Left colon (tissue), 2 donors: ENCODE measurements at regions not wholly inside any gene's neighbourhood (a gene's known extent, or its start where the extent isn't known, plus 50 kb on each side); places are given as distances from the start of the nearest gene placed in this dataset.

Experiments used
- ATAC-seq: fragments of 200-7000 bp; cut with Tn5 transposase; one replicate; pipeline ENCODE4 v1.9.1; 2020; ENCODE audit warnings: mild to moderate bottlenecking, moderate library complexity
- DNase-seq, 2 donors: peaks; one replicate each; pipeline ENCODE4 v3.0.0-alpha.2; 2020
- intact Hi-C, 2 donors: fragments of 100-400 bp; cut with DNase I in 1 of 2; cut with micrococcal nuclease in 1 of 2; formaldehyde crosslinking; loops; one replicate each; pipeline versions ENCODE4 v1.11.2 to v1.14.0; 2022; cut with DNase I, micrococcal nuclease
- donor health status: DM: no; HTN: no; CAD: no.
- donor health status: DM: yes; HTN: yes; CAD: no.

DNA sequence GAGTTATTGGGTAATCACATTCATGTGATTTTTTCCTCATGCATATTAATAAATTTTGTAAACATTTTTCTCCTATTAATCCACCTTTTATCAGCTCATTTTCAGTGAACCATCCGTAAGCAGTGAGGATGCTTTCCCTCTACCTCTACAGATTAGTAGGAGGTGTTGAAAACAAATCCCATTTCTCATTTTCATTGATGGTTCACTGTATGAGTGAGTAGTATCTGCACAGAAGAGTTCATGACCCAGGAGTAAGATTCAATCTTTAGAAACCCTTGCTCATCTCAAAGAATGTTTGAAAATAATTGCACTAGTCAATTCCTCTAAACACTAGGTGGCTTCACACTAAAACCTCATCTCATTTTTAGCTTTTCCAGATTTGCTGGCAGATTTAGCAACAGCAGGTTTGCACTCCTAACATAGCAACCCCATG lies 440.0 kb downstream of the HAO1 start:
- ATAC-seq = no peak
- no peak for DNase-seq
- intact Hi-C loops = no loop called here

- intact Hi-C loops = no loop called here
- no peak for ATAC-seq
These were observed 436.8 kb downstream of the HAO1 start for GRCh38 chr20:7503501-7503900.

DNA sequence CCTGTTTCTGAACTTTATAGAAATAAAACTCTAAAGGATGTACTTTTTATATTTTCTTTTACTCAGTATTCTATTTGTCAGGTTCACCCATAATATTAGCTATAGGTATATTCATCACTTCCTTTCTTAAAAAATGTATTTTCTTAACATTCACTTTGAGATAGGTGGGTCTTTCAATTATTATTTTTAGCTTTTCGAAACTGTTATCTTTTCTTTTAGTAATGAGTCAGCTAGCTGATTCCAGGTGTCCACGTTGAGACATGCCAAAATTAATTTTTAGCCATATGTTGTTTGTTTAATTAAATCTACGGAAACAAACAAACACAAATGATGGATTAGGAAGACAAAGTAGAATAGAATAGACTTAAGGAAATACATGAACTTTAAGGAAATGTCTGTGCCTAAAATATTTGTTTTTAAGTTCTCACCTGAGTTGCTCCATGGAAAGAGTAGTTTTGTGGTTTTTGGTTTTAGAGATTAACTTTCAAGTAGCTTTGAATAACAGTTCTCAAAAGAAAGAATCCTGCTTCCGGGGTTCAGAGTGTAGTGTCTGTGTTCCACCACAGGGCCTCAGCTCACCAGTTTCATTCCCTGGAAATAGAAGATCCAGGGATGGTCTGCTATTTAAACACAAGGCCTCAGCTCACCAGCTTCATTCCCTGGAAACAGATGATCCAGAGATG lies 435.0 kb downstream of the HAO1 start:
- no peak for ATAC-seq

More at GRCh38 chr20:7503501-7503900, 436.8 kb downstream of the HAO1 start:
- DNase-seq = no peak

DNA sequence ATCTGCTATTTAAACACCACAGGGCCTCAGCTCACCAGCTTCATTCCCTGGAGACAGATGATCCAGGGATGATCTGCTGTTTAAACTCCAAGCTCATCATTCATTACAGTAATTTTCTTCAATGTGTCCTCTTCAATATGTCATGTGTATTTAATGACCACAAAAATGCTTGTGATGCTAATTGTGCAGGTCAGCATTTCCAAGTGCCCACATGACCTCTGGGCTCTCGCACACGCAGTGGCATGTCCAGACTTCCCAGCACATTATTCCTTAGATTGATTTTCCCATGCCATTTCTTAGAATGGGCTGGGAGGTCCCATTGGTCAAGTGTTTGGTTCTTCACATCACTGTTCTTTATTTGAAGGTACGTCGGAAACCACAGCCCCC lies 434.4 kb downstream of the HAO1 start:
- intact Hi-C loops = no loop called here
- DNase-seq (no peak), ATAC-seq (no peak)

More for the DNA sequence above, 435.0 kb downstream of the HAO1 start:
- intact Hi-C loops = no loop called here
- DNase-seq = no peak

DNA sequence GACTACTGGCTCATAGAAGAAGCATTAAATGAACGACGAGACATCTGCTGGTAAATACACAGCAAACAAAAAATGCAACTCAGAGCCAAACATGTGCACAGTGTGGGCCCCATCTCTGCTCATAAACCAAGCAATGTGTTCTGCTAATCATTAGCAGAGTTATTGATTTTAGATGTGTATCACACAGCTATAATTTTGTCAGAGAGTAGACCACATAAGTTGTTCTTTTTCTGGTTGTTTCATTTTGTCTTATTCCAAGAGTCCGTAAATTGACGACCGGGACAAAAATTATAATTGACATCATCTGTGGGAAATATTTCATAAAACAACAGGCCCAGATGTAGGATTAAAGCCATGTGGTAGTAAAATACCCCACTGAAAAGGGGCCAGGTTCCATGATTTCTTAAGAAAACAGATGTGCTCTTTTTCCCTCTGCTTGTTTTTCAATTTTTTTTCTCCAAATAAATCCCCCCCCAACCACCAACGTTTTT lies 423.6 kb downstream of the HAO1 start:
- no peak for DNase-seq
- ATAC-seq = no peak
- intact Hi-C loops = no loop called here

- DNase-seq = no peak
- intact Hi-C loops = no loop called here
- ATAC-seq = no peak
These were observed 419.9 kb downstream of the HAO1 start for GRCh38 chr20:7520361-7520760.

GRCh38 chr20:7523288-7523687 lies 417.0 kb downstream of the HAO1 start:
- DNase-seq (no peak), ATAC-seq (no peak)
- intact Hi-C loops = no loop called here

- ATAC-seq (no peak), DNase-seq (no peak)
- intact Hi-C loops = no loop called here
These were observed 400.2 kb downstream of the HAO1 start for GRCh38 chr20:7540018-7540417.

DNA sequence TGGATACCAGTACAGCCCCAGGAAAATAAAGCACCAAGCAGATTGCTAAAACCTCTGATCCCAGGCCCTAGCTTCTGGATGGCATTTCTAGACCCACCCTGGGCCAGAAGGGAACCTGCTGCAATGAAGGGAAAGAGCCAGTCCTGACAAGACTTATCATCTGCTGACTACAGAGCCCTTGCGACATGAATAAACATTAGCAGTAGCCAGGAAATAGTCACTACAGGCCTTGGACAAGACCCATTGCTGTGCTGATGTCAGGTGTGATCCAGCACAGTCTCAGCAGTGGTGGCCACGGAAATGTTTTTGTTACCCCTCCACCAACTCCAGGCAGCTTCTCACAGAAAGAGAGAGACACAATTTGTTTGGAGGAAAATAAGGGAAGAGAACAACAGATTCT lies 399.3 kb downstream of the HAO1 start:
- DNase-seq (no peak), ATAC-seq (no peak)
- intact Hi-C loops = no loop called here

DNA sequence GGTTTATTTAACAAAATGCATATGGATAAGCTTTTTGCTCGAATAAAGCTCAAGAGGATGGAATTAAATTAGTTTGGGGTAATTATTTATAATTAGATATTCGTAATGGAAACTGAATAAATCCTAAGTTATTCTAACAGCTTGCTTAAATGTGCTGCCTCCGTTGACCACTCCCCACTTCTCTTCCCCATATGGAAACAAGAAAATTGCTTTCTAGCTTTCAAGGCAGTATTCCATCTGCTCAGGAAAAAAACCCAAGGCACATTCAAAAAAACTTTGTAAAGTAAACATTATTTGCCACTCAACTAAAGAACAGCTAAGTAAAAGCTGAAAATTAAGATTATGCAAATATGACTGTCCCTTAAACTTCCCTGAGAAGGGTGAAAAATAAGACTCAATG lies 369.2 kb downstream of the HAO1 start:
- intact Hi-C loops = no loop called here
- ATAC-seq (no peak), DNase-seq (no peak)

GRCh38 chr20:7571521-7572055 lies 368.7 kb downstream of the HAO1 start:
- intact Hi-C loops = no loop called here
- DNase-seq (no peak), ATAC-seq (no peak)

DNA sequence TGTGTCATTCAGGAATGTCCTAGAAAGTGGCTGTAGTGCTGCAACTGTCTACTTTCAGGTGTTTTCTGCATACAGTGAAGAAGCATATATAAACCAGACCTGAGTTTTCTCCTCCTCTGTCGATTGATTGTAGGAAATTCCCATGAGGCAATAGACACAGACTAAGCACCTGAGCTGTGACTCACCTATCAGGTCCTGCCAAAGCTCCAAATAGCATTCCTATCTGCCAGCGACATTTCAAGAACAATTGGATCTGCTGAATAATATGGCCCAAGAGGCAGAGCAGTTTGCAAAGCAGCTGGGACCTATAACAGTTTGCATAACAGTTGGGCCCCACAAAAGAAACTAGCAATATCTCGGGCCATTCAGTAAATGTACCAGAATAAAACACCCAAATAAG lies 360.4 kb downstream of the HAO1 start:
- ATAC-seq (no peak), DNase-seq (no peak)
- intact Hi-C loops = no loop called here

DNA sequence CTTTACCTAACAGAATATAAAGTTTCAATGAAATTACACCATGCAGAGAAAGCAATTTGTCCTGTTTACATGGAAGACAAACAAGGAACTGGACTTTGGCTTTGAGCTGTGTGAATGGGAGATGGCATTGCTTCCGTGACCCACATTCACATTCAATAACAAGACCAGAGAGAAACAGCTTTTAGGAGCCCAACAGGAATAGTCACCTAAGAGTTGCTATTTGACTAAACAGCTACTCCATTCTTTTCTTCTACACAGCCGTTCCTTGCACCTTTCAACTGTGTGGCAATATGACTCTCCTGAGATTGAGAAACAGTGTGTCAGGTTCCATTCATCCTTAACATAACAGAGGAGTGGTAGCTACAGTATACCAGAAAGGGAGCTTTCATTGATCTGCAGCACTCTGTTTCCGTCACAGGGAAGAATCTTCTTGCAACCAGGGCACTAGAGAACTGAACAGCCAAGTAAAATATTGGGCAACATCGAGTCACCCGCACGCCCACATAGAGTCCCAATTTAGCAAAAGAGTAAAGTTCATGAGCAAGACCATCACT lies 355.1 kb downstream of the HAO1 start:
- peak; percentile 72 for ATAC-seq
- DNase-seq = no peak
- intact Hi-C loops = no loop called here

GRCh38 chr20:7586481-7586880 lies 353.8 kb downstream of the HAO1 start:
- intact Hi-C loops = no loop called here
- ATAC-seq = no peak
- DNase-seq = no peak

- ATAC-seq (no peak), DNase-seq (no peak)
- intact Hi-C loops = no loop called here
These were observed 351.1 kb downstream of the HAO1 start for GRCh38 chr20:7589164-7589563.

DNA sequence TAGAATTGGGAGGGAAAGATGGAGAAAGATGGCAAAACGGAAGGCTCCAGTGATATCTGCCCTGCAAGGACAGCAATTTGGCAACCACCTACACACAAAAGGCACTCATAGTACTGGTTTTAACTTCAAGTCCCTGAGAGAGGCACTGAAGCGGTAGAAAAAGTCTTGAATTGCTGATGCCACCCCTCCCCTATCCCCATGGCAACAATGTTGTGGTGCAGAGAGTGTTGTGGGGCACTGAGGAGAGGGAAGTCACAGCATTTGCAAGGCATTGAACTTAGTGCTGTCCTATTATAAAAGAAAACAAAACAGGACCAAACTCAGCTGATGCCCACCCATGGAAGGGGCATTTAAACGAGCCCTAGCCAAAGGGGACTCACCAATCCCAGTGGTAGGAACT lies 343.7 kb downstream of the HAO1 start:
- ATAC-seq = no peak

GRCh38 chr20:7601431-7601830 lies 338.8 kb downstream of the HAO1 start:
- ATAC-seq (no peak), DNase-seq (no peak)
- intact Hi-C loops = no loop called here

More for the DNA sequence above, 343.7 kb downstream of the HAO1 start:
- no peak for DNase-seq
- intact Hi-C loops = no loop called here

DNA sequence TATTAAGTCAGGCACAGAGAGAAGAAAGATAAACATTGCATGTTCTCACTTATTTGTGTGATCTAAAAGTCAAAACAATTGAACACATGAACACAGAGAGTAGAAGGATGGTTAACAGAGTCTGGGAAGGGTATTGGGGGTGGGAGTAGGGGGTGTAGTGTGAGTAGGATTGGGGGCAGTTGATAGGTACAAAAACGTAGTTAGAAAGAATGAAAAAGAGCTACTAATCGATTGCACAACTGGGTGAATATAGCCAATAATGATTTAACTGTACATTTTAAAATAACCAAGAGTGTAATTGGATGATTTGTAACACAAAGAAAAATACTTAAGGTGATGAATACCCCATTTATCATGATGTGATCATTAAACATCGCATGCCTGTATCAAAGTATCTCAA lies 333.3 kb downstream of the HAO1 start:
- DNase-seq = no peak
- intact Hi-C loops = no loop called here
- no peak for ATAC-seq

DNA sequence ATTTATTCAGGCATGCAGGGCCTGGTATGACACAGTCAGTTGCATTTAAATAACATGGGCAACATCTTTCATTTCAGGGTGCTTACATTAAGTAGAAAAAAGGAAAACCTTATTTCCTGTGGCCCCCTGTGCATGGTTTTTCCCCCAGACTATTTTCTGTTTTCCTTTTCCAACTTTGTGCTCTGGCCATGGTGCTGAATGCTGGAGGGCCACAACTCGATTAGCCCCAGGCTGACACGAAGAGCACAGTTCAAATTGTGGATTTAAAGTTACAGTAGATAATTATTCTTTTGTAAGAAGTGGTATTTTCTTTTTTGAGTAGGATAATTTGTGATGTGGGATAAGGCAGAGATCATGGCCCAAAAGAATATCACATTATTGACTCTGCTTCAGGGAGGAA lies 332.0 kb downstream of the HAO1 start:
- intact Hi-C loops = no loop called here
- ATAC-seq = no peak
- DNase-seq = no peak

GRCh38 chr20:7609251-7609650 lies 331.0 kb downstream of the HAO1 start:
- ATAC-seq (no peak), DNase-seq (no peak)
- intact Hi-C loops = no loop called here

DNA sequence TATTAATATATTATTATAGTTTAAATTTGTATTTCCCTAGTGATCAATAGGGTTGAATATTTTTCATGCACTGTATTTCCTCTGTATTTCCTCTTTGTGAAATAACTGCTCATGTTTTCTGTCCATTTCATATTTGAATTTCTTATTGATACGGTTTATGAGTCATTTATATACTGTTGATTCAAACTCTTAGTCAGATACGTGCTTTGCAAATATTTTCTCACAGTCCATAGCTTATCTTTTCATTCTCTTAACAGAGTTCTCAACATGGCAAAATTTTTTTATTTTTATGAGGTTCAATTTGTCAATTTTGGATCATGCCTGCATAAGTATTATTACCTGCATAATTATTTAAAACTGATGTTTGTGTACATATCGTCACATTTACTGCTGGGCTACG lies 329.6 kb downstream of the HAO1 start:
- intact Hi-C loops = no loop called here
- DNase-seq (no peak), ATAC-seq (no peak)
